HCT116 (cell line): ENCODE measurements at regions not wholly inside any gene's neighbourhood (a gene's known extent, or its start where the extent isn't known, plus 50 kb on each side); places are given as distances from the start of the nearest gene placed in this dataset.

ENCODE experiments used
- ATAC-seq: fragments of 200-7000 bp; cut with Tn5 transposase; 2 replicates; pipeline ENCODE4 v1.9.1; 2020; ENCODE audit warnings: mild to moderate bottlenecking, moderate library complexity
- BruUV-seq: library from RNA; stranded (reverse); fragments of 400-500 nt; replicated peaks from 2 replicates; lab custom pipeline; 2021; lab: Mats Ljungman, UMichigan
- CTCF ChIA-PET: fragments of 300-600 bp; sonication (Branson Sonifier 250); formaldehyde crosslinking; loops from one replicate; lab custom pipeline; 2021; ENCODE audit warnings: antibody characterized with exemption; lab: Charles Lee
- POLR2A ChIA-PET: fragments of 300-600, 350-600 bp; sonication (Branson Sonifier 250); formaldehyde crosslinking; loops from one replicate; lab custom pipeline; 2021; ENCODE audit warnings: antibody characterized with exemption; lab: Charles Lee
- RAD21 ChIA-PET, 2 experiments: fragments of 300-600 bp; sonication (Branson Sonifier 250); formaldehyde crosslinking; loops; one replicate each; lab custom pipeline; 2023; ENCODE audit warnings: low total read pairs in 2 of 2; ENCODE audit not compliant: uncharacterized antibody in 2 of 2, unreplicated experiment in 2 of 2, low non-redundant PET in 1 of 2; lab: Charles Lee
- DNase-seq: peaks from one replicate; pipeline ENCODE4 v3.0.0-alpha.2; 2010; ENCODE audit warnings: low read depth, low spot score
- H2AFZ ChIP-seq: fragments of 200-600 bp; shearing (Covaris generic), sonication (generic); 2 replicates; pipeline ENCODE4 v1.6.1; 2017; ENCODE audit warnings: low read depth, mixed run types, mixed read lengths, antibody characterized with exemption, low read length; ENCODE audit not compliant: poor library complexity, severe bottlenecking
- H3K27ac ChIP-seq: 2 replicates; pipeline ENCODE4 v1.5.1; 2012; ENCODE audit warnings: low read depth, low read length
- H3K27me3 ChIP-seq: fragments of 200-600 bp; sonication (generic); 2 replicates; pipeline ENCODE4 v1.6.1; 2016; ENCODE audit warnings: mixed run types, low read length, mixed read lengths; ENCODE audit not compliant: insufficient read depth
- H3K36me3 ChIP-seq, 2 experiments: fragments of 200-500 bp in 1 of 2; fragments of 200-600 bp in 1 of 2; sonication (Bioruptor generic) in 1 of 2; sonication (generic) in 1 of 2; 2 replicates each; pipeline versions ENCODE4 v1.5.1 to v1.6.1; 2014 to 2016; ENCODE audit warnings: low read length in 2 of 2, inconsistent platforms in 1 of 2, mixed read lengths in 1 of 2, mixed run types in 1 of 2; ENCODE audit not compliant: insufficient read depth in 2 of 2, control insufficient read depth in 1 of 2
- H3K4me1 ChIP-seq, 2 experiments: fragments of 200-600 bp in 1 of 2; sonication (generic) in 1 of 2; 2 replicates each; pipeline versions ENCODE4 v1.5.1 to v1.6.1; 2012 to 2017; ENCODE audit warnings: low read length in 2 of 2, inconsistent platforms in 1 of 2, mild to moderate bottlenecking in 1 of 2, mixed read lengths in 1 of 2, mixed run types in 1 of 2, moderate library complexity in 1 of 2; ENCODE audit not compliant: insufficient read depth in 2 of 2, control insufficient read depth in 1 of 2
- H3K4me2 ChIP-seq: fragments of 200-600 bp; sonication (generic); 2 replicates; pipeline ENCODE4 v1.6.1; 2017; ENCODE audit warnings: mixed run types, low read length, mixed read lengths
- H3K4me3 ChIP-seq, 2 experiments: fragments of 200-600 bp in 1 of 2; sonication (generic) in 1 of 2; replicated peaks in 1 of 2; 2 replicates each; pipeline ENCODE4 v1.5.1; 2011 to 2016; ENCODE audit warnings: low read length in 2 of 2, control low read depth in 1 of 2, low read depth in 1 of 2, mild to moderate bottlenecking in 1 of 2, mixed read lengths in 1 of 2, mixed run types in 1 of 2
- H3K79me2 ChIP-seq: fragments of 200-600 bp; sonication (generic); 2 replicates; pipeline ENCODE4 v1.6.1; 2017; ENCODE audit warnings: mild to moderate bottlenecking, mixed run types, low read length, moderate library complexity, mixed read lengths; ENCODE audit not compliant: insufficient read depth
- H3K9ac ChIP-seq: fragments of 200-600 bp; sonication (generic); 2 replicates; pipeline ENCODE4 v1.6.1; 2016; ENCODE audit warnings: low read length, mixed read lengths
- H3K9me2 ChIP-seq: fragments of 200-600 bp; sonication (generic), shearing (Covaris generic); 2 replicates; pipeline ENCODE4 v1.6.1; 2017; ENCODE audit warnings: mixed run types, mild to moderate bottlenecking, moderate library complexity; ENCODE audit not compliant: insufficient read depth
- H3K9me3 ChIP-seq, 2 experiments: fragments of 200-500 bp in 1 of 2; fragments of 200-600 bp in 1 of 2; sonication (Bioruptor generic) in 1 of 2; sonication (generic) in 1 of 2; 2 replicates each; pipeline ENCODE4 v1.6.1; 2014 to 2017; ENCODE audit warnings: low read length in 2 of 2, mixed read lengths in 2 of 2, inconsistent platforms in 1 of 2, low read depth in 1 of 2, mild to moderate bottlenecking in 1 of 2, mixed run types in 1 of 2, moderate library complexity in 1 of 2; ENCODE audit not compliant: control insufficient read depth in 1 of 2, insufficient read depth in 1 of 2
- H4K20me1 ChIP-seq: fragments of 200-600 bp; sonication (generic), shearing (Covaris generic); 2 replicates; pipeline ENCODE4 v1.6.1; 2017; ENCODE audit warnings: mixed run types, mild to moderate bottlenecking, moderate library complexity; ENCODE audit not compliant: insufficient read depth
- CBX3 ChIP-seq: IDR thresholded peaks from 2 replicates; pipeline ENCODE4 v1.6.1; 2012; ENCODE audit warnings: low read depth
- CTCF ChIP-seq, 3 experiments: fragments of 200-600 bp in 1 of 3; sonication (generic) in 1 of 3; IDR thresholded peaks in 2 of 3; conservative IDR thresholded peaks in 1 of 3; 2 replicates each; pipeline ENCODE4 v1.5.1; 2012 to 2017; ENCODE audit warnings: low read depth in 2 of 3, low read length in 2 of 3, antibody characterized with exemption in 1 of 3, borderline replicate concordance in 1 of 3, control low read depth in 1 of 3, mild to moderate bottlenecking in 1 of 3, mixed read lengths in 1 of 3, mixed run types in 1 of 3, moderate library complexity in 1 of 3; ENCODE audit not compliant: insufficient read depth in 1 of 3
- EGR1 ChIP-seq: IDR thresholded peaks from 2 replicates; pipeline ENCODE4 v1.6.1; 2012; ENCODE audit warnings: low read depth
- EZH2 ChIP-seq: fragments of 200-600 bp; sonication (generic); IDR thresholded peaks from 2 replicates; pipeline ENCODE4 v1.6.1; 2017; ENCODE audit warnings: antibody characterized with exemption, mixed run types
- EZH2phosphoT487 ChIP-seq: fragments of 200-600 bp; IDR thresholded peaks from 2 replicates; pipeline ENCODE4 v1.6.1; 2018; ENCODE audit warnings: antibody characterized with exemption, borderline replicate concordance
- FOSL1 ChIP-seq: IDR thresholded peaks from 2 replicates; pipeline ENCODE4 v1.6.1; 2012; ENCODE audit warnings: low read depth
- POLR2AphosphoS5 ChIP-seq: IDR thresholded peaks from 2 replicates; pipeline ENCODE4 v1.6.1; 2011; ENCODE audit warnings: mild to moderate bottlenecking, low read depth, low read length, moderate library complexity
- REST ChIP-seq: IDR thresholded peaks from 2 replicates; pipeline ENCODE4 v1.6.1; 2012; ENCODE audit warnings: low read depth
- SP1 ChIP-seq: IDR thresholded peaks from 2 replicates; pipeline ENCODE4 v1.6.1; 2012; ENCODE audit warnings: low read depth
- TCF7L2 ChIP-seq: IDR thresholded peaks from 2 replicates; pipeline ENCODE4 v1.7.0; 2011; ENCODE audit warnings: borderline replicate concordance, inconsistent platforms; ENCODE audit not compliant: insufficient read depth, insufficient read length; ENCODE audit errors: extremely low read depth
- ZBTB33 ChIP-seq: IDR thresholded peaks from 2 replicates; pipeline ENCODE4 v1.6.1; 2011; ENCODE audit warnings: mild to moderate bottlenecking, low read length, moderate library complexity; ENCODE audit not compliant: insufficient replicate concordance; ENCODE audit errors: extremely low read depth
- ZFX ChIP-seq: fragments of 450-650 bp; IDR thresholded peaks from 2 replicates; pipeline ENCODE4 v1.6.1; 2017
- ZNF274 ChIP-seq: fragments of 200-500 bp; sonication (Bioruptor generic); IDR thresholded peaks from 2 replicates; pipeline ENCODE4 v1.6.1; 2014; ENCODE audit warnings: mild to moderate bottlenecking, low read depth, low read length, inconsistent platforms
- intact Hi-C: fragments of 100-400 bp; cut with micrococcal nuclease; formaldehyde crosslinking; loops from 2 replicates; pipeline ENCODE4 v1.10.0; 2022

- no peak for DNase-seq
- H3K9me2 ChIP-seq, result no peaks in the 10 kb centered on the region
- no peak overlapping the region for H3K27ac ChIP-seq
- ChIA-PET RAD21 (no interaction called here), CTCF (no interaction called here), POLR2A (no interaction called here)
- H3K27me3 ChIP-seq, result no peaks in the 10 kb centered on the region
- H3K4me2 ChIP-seq, result no peak overlapping the region
- no peak overlapping the region for H3K9ac ChIP-seq
- BruUV-seq, result no TSS peak
- H2AFZ ChIP-seq, result no peak overlapping the region
- H3K4me3 ChIP-seq, result no peak overlapping the region
- no peaks in the 10 kb centered on the region for H3K9me3 ChIP-seq
- H4K20me1 ChIP-seq, result no peaks in the 10 kb centered on the region
- H3K4me1 ChIP-seq, result no peaks in the 10 kb centered on the region
- intact Hi-C loops, result no loop called here
- H3K79me2 ChIP-seq, result no peaks in the 10 kb centered on the region
- no peaks in the 10 kb centered on the region for H3K36me3 ChIP-seq
- no peak for ATAC-seq
- no peak for TF ChIP-seq ZBTB33
- TF ChIP-seq SP1, result no peak
- no peak for TF ChIP-seq FOSL1
- no peak for TF ChIP-seq ZNF274
- no peak for TF ChIP-seq CTCF (IDR thresholded peaks at IDR 0.05 in 2 of 3, conservative IDR thresholded peaks at IDR 0.05 in 1 of 3; ENCODE audit: borderline replicate concordance in 1 of 3, insufficient read depth in 1 of 3, low read depth in 2 of 3, low read length in 2 of 3)
- no peak for TF ChIP-seq TCF7L2
- TF ChIP-seq EZH2, result no peak
- no peak for TF ChIP-seq CBX3
- no peak for TF ChIP-seq EZH2phosphoT487
- TF ChIP-seq POLR2AphosphoS5, result no peak
- TF ChIP-seq ZFX, result no peak
- TF ChIP-seq EGR1, result no peak
- no peak for TF ChIP-seq REST
Observed at GRCh38 chr1:10856176-10856683, 59.8 kb upstream of the CASZ1 start.
